A549 (cell line): ENCODE measurements at regions not wholly inside any gene's neighbourhood (a gene's known extent, or its start where the extent isn't known, plus 50 kb on each side); places are given as distances from the start of the nearest gene placed in this dataset.

Experiments used
- ATAC-seq, 2 experiments: fragments of 200-7000 bp in 1 of 2; fragments of >200 bp in 1 of 2; cut with Nextera tagmentation in 1 of 2; cut with Tn5 transposase in 1 of 2; 3 replicates each; pipeline versions ENCODE4 v1.8.0 to v1.9.1; 2018 to 2020; ENCODE audit warnings: mild to moderate bottlenecking in 1 of 2, moderate library complexity in 1 of 2
- CTCF ChIA-PET: fragments of 300-600 bp; sonication (Branson Sonifier 250); formaldehyde crosslinking; extraction: SDS; loops from one replicate; lab custom pipeline; 2021; ENCODE audit warnings: antibody characterized with exemption, inconsistent platforms; lab: Yijun Ruan, JAX
- POLR2A ChIA-PET: fragments of 350-600 bp; formaldehyde crosslinking; extraction: SDS; loops from one replicate; lab custom pipeline; 2021; ENCODE audit warnings: antibody characterized with exemption, inconsistent platforms; lab: Yijun Ruan, JAX
- DNase-seq, 2 experiments: peaks; one replicate each; pipeline versions ENCODE4 v3.0.0 to v3.0.0-alpha.2; 2011 to 2016; ENCODE audit warnings: low read depth in 1 of 2, low spot score in 1 of 2
- FAIRE-seq: peaks from 2 replicates; lab custom pipeline; 2011; peaks lifted over from hg19 to GRCh38; lab: Jason Lieb, UNC
- H3K27ac ChIP-seq, 2 experiments: fragments of >200 bp; sonication (Bioruptor Twin); formaldehyde crosslinking; 3 replicates each; pipeline ENCODE4 v1.5.1; 2016 to 2017
- H3K4me1 ChIP-seq: fragments of >200 bp; sonication (Bioruptor Twin); formaldehyde crosslinking; 3 replicates; pipeline ENCODE4 v1.6.1; 2016
- H3K4me2 ChIP-seq: fragments of >200 bp; sonication (Bioruptor Twin); formaldehyde crosslinking; 3 replicates; pipeline ENCODE4 v1.6.1; 2016
- H3K4me3 ChIP-seq: fragments of >200 bp; sonication (Bioruptor Twin); formaldehyde crosslinking; 3 replicates; pipeline ENCODE4 v1.5.1; 2016
- H3K9me3 ChIP-seq: fragments of >200 bp; sonication (Bioruptor Twin); formaldehyde crosslinking; 3 replicates; pipeline ENCODE4 v1.6.1; 2016
- ATOH8 ChIP-seq: fragments of 250-450 bp; sonication (Bioruptor Pico); IDR thresholded peaks from 2 replicates; pipeline ENCODE4 v1.5.0; 2020; ENCODE audit warnings: low read depth, mild to moderate bottlenecking, moderate library complexity
- BCL3 ChIP-seq: fragments of >200 bp; sonication (Bioruptor Twin); formaldehyde crosslinking; IDR thresholded peaks from 3 replicates; pipeline ENCODE4 v1.6.1; 2016
- BHLHE40 ChIP-seq: IDR thresholded peaks from 2 replicates; pipeline ENCODE4 v1.6.1; 2012; ENCODE audit warnings: low read depth, low read length, inconsistent platforms
- CBX2 ChIP-seq: fragments of 200-600 bp; sonication (generic); IDR thresholded peaks from 2 replicates; pipeline ENCODE4 v1.6.1; 2016; ENCODE audit warnings: low read depth, mild to moderate bottlenecking, borderline replicate concordance
- CBX8 ChIP-seq: fragments of 200-600 bp; sonication (generic); IDR thresholded peaks from 2 replicates; pipeline ENCODE4 v1.6.1; 2016
- CEBPB ChIP-seq, 2 experiments: fragments of >200 bp in 1 of 2; sonication (Bioruptor Twin) in 1 of 2; formaldehyde crosslinking in 1 of 2; IDR thresholded peaks; 2 replicates each; pipeline ENCODE4 v1.6.1; 2012 to 2016
- CHD2 ChIP-seq: fragments of 150-350 bp; IDR thresholded peaks from 2 replicates; pipeline ENCODE4 v1.6.1; 2014; ENCODE audit warnings: low read length; ENCODE audit not compliant: partially characterized antibody
- E2F6 ChIP-seq: IDR thresholded peaks from 2 replicates; pipeline ENCODE4 v1.6.1; 2012; ENCODE audit warnings: low read depth, borderline replicate concordance
- EHF ChIP-seq: fragments of 250-450 bp; sonication (Bioruptor Pico); IDR thresholded peaks from 2 replicates; pipeline ENCODE4 v1.5.0; 2020; ENCODE audit warnings: mild to moderate bottlenecking
- EP300 ChIP-seq, 2 experiments: fragments of >200 bp; sonication (Bioruptor Twin); formaldehyde crosslinking; IDR thresholded peaks; 2 replicates in 1 of 2; 3 replicates in 1 of 2; pipeline ENCODE4 v1.6.1; 2016 to 2017
- ESRRA ChIP-seq: fragments of 150-350 bp; IDR thresholded peaks from 2 replicates; pipeline ENCODE4 v1.6.1; 2014; ENCODE audit warnings: mild to moderate bottlenecking, low read length, borderline replicate concordance
- HDAC2 ChIP-seq: fragments of 200-600 bp; sonication (generic); IDR thresholded peaks from 2 replicates; pipeline ENCODE4 v1.6.1; 2016
- HES2 ChIP-seq: fragments of >200 bp; sonication (Bioruptor Twin); formaldehyde crosslinking; IDR thresholded peaks from 2 replicates; pipeline ENCODE4 v1.6.1; 2016
- HMGXB4 ChIP-seq: fragments of 250-450 bp; sonication (Bioruptor Pico); IDR thresholded peaks from 2 replicates; pipeline ENCODE4 v1.5.0; 2021; ENCODE audit warnings: mild to moderate bottlenecking, moderate library complexity, borderline replicate concordance
- HOXB5 ChIP-seq: fragments of 250-450 bp; sonication (Bioruptor Pico); IDR thresholded peaks from 2 replicates; pipeline ENCODE4 v1.5.0; 2020; ENCODE audit warnings: mild to moderate bottlenecking, moderate library complexity
- JUN ChIP-seq, 2 experiments: fragments of >200 bp; sonication (Bioruptor Twin); formaldehyde crosslinking; IDR thresholded peaks; 2 replicates in 1 of 2; 3 replicates in 1 of 2; pipeline ENCODE4 v1.6.1; 2016 to 2017
- KDM1A ChIP-seq: fragments of 200-600 bp; sonication (generic); IDR thresholded peaks from 2 replicates; pipeline ENCODE4 v1.6.1; 2016; ENCODE audit warnings: low read depth, mild to moderate bottlenecking
- KDM5A ChIP-seq: fragments of 200-600 bp; sonication (generic); IDR thresholded peaks from 2 replicates; pipeline ENCODE4 v1.6.1; 2016; ENCODE audit warnings: antibody characterized with exemption, mild to moderate bottlenecking
- MAX ChIP-seq: IDR thresholded peaks from 2 replicates; pipeline ENCODE4 v1.6.1; 2012
- MAZ ChIP-seq: fragments of 150-350 bp; IDR thresholded peaks from 2 replicates; pipeline ENCODE4 v1.6.1; 2014; ENCODE audit warnings: antibody characterized with exemption, low read depth, low read length, borderline replicate concordance
- POLR2AphosphoS2 ChIP-seq: conservative IDR thresholded peaks from 2 replicates; pipeline ENCODE4 v1.6.1; 2012; ENCODE audit warnings: low read length, improper control_type of control experiment, inconsistent platforms
- RAD21 ChIP-seq, 2 experiments: fragments of >200 bp in 1 of 2; sonication (Bioruptor Twin) in 1 of 2; formaldehyde crosslinking in 1 of 2; IDR thresholded peaks in 1 of 2; conservative IDR thresholded peaks in 1 of 2; 2 replicates in 1 of 2; 3 replicates in 1 of 2; pipeline ENCODE4 v1.6.1; 2012 to 2018; ENCODE audit warnings: inconsistent platforms in 1 of 2
- RARB ChIP-seq: fragments of 250-450 bp; sonication (Bioruptor Pico); IDR thresholded peaks from 2 replicates; pipeline ENCODE4 v1.8.0; 2021; ENCODE audit warnings: mild to moderate bottlenecking, moderate library complexity
- SMC3 ChIP-seq: fragments of >200 bp; sonication (Bioruptor Twin); formaldehyde crosslinking; IDR thresholded peaks from 3 replicates; pipeline ENCODE4 v1.6.1; 2018; ENCODE audit warnings: inconsistent platforms
- TFCP2L1 ChIP-seq: fragments of 250-450 bp; sonication (Bioruptor Pico); IDR thresholded peaks from 2 replicates; pipeline ENCODE4 v1.5.0; 2021; ENCODE audit warnings: mild to moderate bottlenecking
- ZC3H11A ChIP-seq: fragments of 450-650 bp; IDR thresholded peaks from 2 replicates; pipeline ENCODE4 v1.6.1; 2014; ENCODE audit warnings: antibody characterized with exemption, mild to moderate bottlenecking
- ZSCAN20 ChIP-seq: fragments of 250-450 bp; sonication (Bioruptor Pico); IDR thresholded peaks from 2 replicates; pipeline ENCODE4 v1.8.0; 2022; ENCODE audit warnings: mild to moderate bottlenecking, moderate library complexity
- WGBS: methylation state at CpG from one replicate; pipeline ENCODE4 v1.1.6; 2017; ENCODE audit errors: missing lambda C conversion rate; 5-methylcytosine and 5-hydroxymethylcytosine counted together

GRCh38 chr4:152079079-152079478 lies 318.3 kb upstream of the GATB start (continued):
- TF ChIP-seq RARB (no peak), JUN (IDR thresholded peaks at IDR 0.05) (no peak), MAZ (no peak), CEBPB (IDR thresholded peaks at IDR 0.05) (no peak), ZC3H11A (no peak)

GRCh38 chr4:152077582-152077981 lies 316.8 kb upstream of the GATB start:
- Histone ChIP-seq H3K4me2 (no peak overlapping the region), H3K4me1 (no peaks in the 10 kb centered on the region), H3K27ac (no peak overlapping the region), H3K9me3 (no peaks in the 10 kb centered on the region), H3K4me3 (no peak overlapping the region)
- CTCF ChIA-PET, result no interaction called here
- no peak for TF ChIP-seq POLR2AphosphoS2
- FAIRE-seq (no peak), ATAC-seq (no peak), DNase-seq (no peak)
- POLR2A ChIA-PET, result no interaction called here
- 53% methylated on average over 2 of the region's 2 CpGs for whole genome bisulfite sequencing

GRCh38 chr4:152075253-152075928 lies 314.6 kb upstream of the GATB start:
- no peak for TF ChIP-seq HOXB5 (CRISPR knock-in tag)
- TF ChIP-seq ESRRA, result no peak
- no peak for TF ChIP-seq BCL3
- no peak for TF ChIP-seq CHD2
- no peak for TF ChIP-seq MAX
- TF ChIP-seq CBX8, result no peak
- no peak for TF ChIP-seq TFCP2L1 (CRISPR knock-in tag)
- no peak for TF ChIP-seq ZSCAN20
- TF ChIP-seq RAD21 (conservative IDR thresholded peaks at IDR 0.05 in 1 of 2, IDR thresholded peaks at IDR 0.05 in 1 of 2), result no peak
- no peak for TF ChIP-seq KDM5A
- no peak for TF ChIP-seq CBX2
- TF ChIP-seq EP300 (IDR thresholded peaks at IDR 0.05), result no peak
- TF ChIP-seq, all 56 proteins: peak for 0
- 43% methylated on average over 8 of the region's 8 CpGs for WGBS
- Histone ChIP-seq H3K27ac (no peak overlapping the region), H3K4me3 (no peak overlapping the region), H3K4me2 (no peak overlapping the region), H3K9me3 (no peaks in the 10 kb centered on the region), H3K4me1 (no peaks in the 10 kb centered on the region)
- CTCF ChIA-PET, result no interaction called here
- FAIRE-seq, result no peak
- no peak for ATAC-seq
- POLR2A ChIA-PET, result no interaction called here
- no peak for DNase-seq

- ATAC-seq (no peak), FAIRE-seq (no peak)
- Histone ChIP-seq H3K4me1 (no peaks in the 10 kb centered on the region), H3K4me3 (no peak overlapping the region)
- 5% methylated on average over 1 of the region's 1 CpG for WGBS
- TF ChIP-seq EHF (CRISPR knock-in tag) (no peak), RARB (no peak), TFCP2L1 (CRISPR knock-in tag) (no peak)
- TF ChIP-seq, all 56 proteins: peak for 0
- CTCF ChIA-PET, result no interaction called here
- Histone ChIP-seq H3K9me3 (no peaks in the 10 kb centered on the region), H3K27ac (no peak overlapping the region), H3K4me2 (no peak overlapping the region)
- DNase-seq, result no peak
- POLR2A ChIA-PET, result no interaction called here
Observed at GRCh38 chr4:152074573-152074972, 313.8 kb upstream of the GATB start.

- DNase-seq, result no peak
- ATAC-seq, result no peak
- Histone ChIP-seq H3K4me3 (no peak overlapping the region), H3K4me1 (no peaks in the 10 kb centered on the region), H3K27ac (no peak overlapping the region), H3K9me3 (no peaks in the 10 kb centered on the region), H3K4me2 (no peak overlapping the region)
- WGBS, result no CpG with 5 or more reads among the region's 1 CpG
- CTCF ChIA-PET, result interaction anchor here (1.1 kb wide), 1 partner anchor 20 kb away, joined by 4 read pairs; no protein-coding TSS in a partner anchor
- POLR2A ChIA-PET, result no interaction called here
- no peak for FAIRE-seq
- no peak for TF ChIP-seq E2F6
- no peak for TF ChIP-seq ZSCAN20
- TF ChIP-seq BHLHE40, result no peak
- no peak for TF ChIP-seq HES2
- TF ChIP-seq HMGXB4, result no peak
- no peak for TF ChIP-seq KDM5A
- no peak for TF ChIP-seq KDM1A
- no peak for TF ChIP-seq SMC3
- no peak for TF ChIP-seq HDAC2
- no peak for TF ChIP-seq ATOH8 (CRISPR knock-in tag)
Observed at GRCh38 chr4:152074088-152074437, 313.3 kb upstream of the GATB start.
